Effector memory CD4-positive, alpha-beta T cell (primary cell): ENCODE measurements at regions not wholly inside any gene's neighbourhood (a gene's known extent, or its start where the extent isn't known, plus 50 kb on each side); places are given as distances from the start of the nearest gene placed in this dataset.

ENCODE experiments used
- DNase-seq, 3 donors: peaks; one replicate each; pipeline ENCODE4 v3.0.0-alpha.2; 2020
- H3K27ac ChIP-seq: 2 replicates; pipeline ENCODE4 v1.7.0; 2013; ENCODE audit warnings: mild to moderate bottlenecking, low read length, moderate library complexity; ENCODE audit not compliant: insufficient read depth, poor library complexity, severe bottlenecking
- H3K27me3 ChIP-seq: replicated peaks from 2 replicates; pipeline ENCODE4 v1.7.0; 2013; ENCODE audit warnings: mild to moderate bottlenecking, low read length; ENCODE audit not compliant: insufficient read depth, control insufficient read depth, poor library complexity, severe bottlenecking
- H3K36me3 ChIP-seq: 2 replicates; pipeline ENCODE4 v1.7.0; 2013; ENCODE audit warnings: mild to moderate bottlenecking, low read length, moderate library complexity; ENCODE audit not compliant: control insufficient read depth, insufficient read depth
- H3K4me1 ChIP-seq: 2 replicates; pipeline ENCODE4 v1.7.0; 2013; ENCODE audit warnings: low read length, mild to moderate bottlenecking; ENCODE audit not compliant: control insufficient read depth, insufficient read depth, poor library complexity, severe bottlenecking
- H3K4me3 ChIP-seq: 2 replicates; pipeline ENCODE4 v1.7.0; 2013; ENCODE audit warnings: low read length, low read depth, mild to moderate bottlenecking; ENCODE audit not compliant: insufficient read depth, poor library complexity, severe bottlenecking
- H3K9me3 ChIP-seq: 2 replicates; pipeline ENCODE4 v1.7.0; 2013; ENCODE audit warnings: mild to moderate bottlenecking, low read length, moderate library complexity; ENCODE audit not compliant: control insufficient read depth

GRCh38 chr9:99359336-99359735 is 137.3 kb downstream of the SEC61B start:
- H3K36me3 ChIP-seq: no peaks in the 10 kb centered on the region
- H3K9me3 ChIP-seq: no peaks in the 10 kb centered on the region

GRCh38 chr9:99360026-99360425 is 137.9 kb downstream of the SEC61B start:
- H3K27ac ChIP-seq: no peak overlapping the region
- H3K9me3 ChIP-seq: no peaks in the 10 kb centered on the region
- no peak for DNase-seq
- H3K36me3 ChIP-seq: no peaks in the 10 kb centered on the region
- H3K4me3 ChIP-seq: no peak overlapping the region
- no peaks in the 10 kb centered on the region for H3K4me1 ChIP-seq
- H3K27me3 ChIP-seq: no peaks in the 10 kb centered on the region

More at GRCh38 chr9:99359336-99359735, 137.3 kb downstream of the SEC61B start:
- no peaks in the 10 kb centered on the region for H3K4me1 ChIP-seq
- no peaks in the 10 kb centered on the region for H3K27me3 ChIP-seq
- no peak overlapping the region for H3K4me3 ChIP-seq
- no peak for DNase-seq
- H3K27ac ChIP-seq: no peak overlapping the region

- Histone ChIP-seq H3K4me1 (no peaks in the 10 kb centered on the region), H3K4me3 (no peak overlapping the region), H3K27me3 (no peaks in the 10 kb centered on the region), H3K9me3 (no peaks in the 10 kb centered on the region), H3K27ac (no peak overlapping the region), H3K36me3 (no peaks in the 10 kb centered on the region)
- DNase-seq: no peak
Measured at GRCh38 chr9:99361817-99362216, 139.7 kb downstream of the SEC61B start.

GRCh38 chr9:99362321-99362720 is 140.2 kb downstream of the SEC61B start:
- Histone ChIP-seq H3K9me3 (no peaks in the 10 kb centered on the region), H3K4me3 (no peak overlapping the region), H3K36me3 (no peaks in the 10 kb centered on the region), H3K27ac (no peak overlapping the region), H3K4me1 (no peaks in the 10 kb centered on the region), H3K27me3 (no peaks in the 10 kb centered on the region)
- DNase-seq: no peak

- DNase-seq: no peak
- H3K27me3 ChIP-seq: no peaks in the 10 kb centered on the region
- H3K27ac ChIP-seq: no peak overlapping the region
- H3K4me3 ChIP-seq: no peak overlapping the region
- no peaks in the 10 kb centered on the region for H3K36me3 ChIP-seq
- H3K9me3 ChIP-seq: no peaks in the 10 kb centered on the region
- no peaks in the 10 kb centered on the region for H3K4me1 ChIP-seq
Measured at GRCh38 chr9:99363509-99363908, 141.4 kb downstream of the SEC61B start.

- H3K27me3 ChIP-seq: no peaks in the 10 kb centered on the region
Measured at GRCh38 chr9:99365233-99365980, 143.3 kb downstream of the SEC61B start.

GRCh38 chr9:99366183-99366582 is 144.1 kb downstream of the SEC61B start:
- Histone ChIP-seq H3K27me3 (no peaks in the 10 kb centered on the region), H3K27ac (no peak overlapping the region), H3K36me3 (no peaks in the 10 kb centered on the region), H3K9me3 (no peaks in the 10 kb centered on the region), H3K4me1 (no peaks in the 10 kb centered on the region), H3K4me3 (no peak overlapping the region)
- DNase-seq: no peak

More at GRCh38 chr9:99365233-99365980, 143.3 kb downstream of the SEC61B start:
- H3K27ac ChIP-seq: no peak overlapping the region
- H3K9me3 ChIP-seq: no peaks in the 10 kb centered on the region
- H3K36me3 ChIP-seq: no peaks in the 10 kb centered on the region
- DNase-seq: no peak
- H3K4me1 ChIP-seq: no peaks in the 10 kb centered on the region
- no peak overlapping the region for H3K4me3 ChIP-seq

- H3K4me3 ChIP-seq: no peak overlapping the region
- no peaks in the 10 kb centered on the region for H3K9me3 ChIP-seq
- no peaks in the 10 kb centered on the region for H3K27me3 ChIP-seq
- no peaks in the 10 kb centered on the region for H3K36me3 ChIP-seq
- no peaks in the 10 kb centered on the region for H3K4me1 ChIP-seq
- no peak overlapping the region for H3K27ac ChIP-seq
- no peak for DNase-seq
Measured at GRCh38 chr9:99366621-99367020, 144.5 kb downstream of the SEC61B start.

GRCh38 chr9:99368341-99369326 is 146.6 kb downstream of the SEC61B start:
- no peaks in the 10 kb centered on the region for H3K36me3 ChIP-seq
- no peaks in the 10 kb centered on the region for H3K4me1 ChIP-seq
- no peak overlapping the region for H3K27ac ChIP-seq
- no peak overlapping the region for H3K4me3 ChIP-seq
- H3K27me3 ChIP-seq: no peaks in the 10 kb centered on the region
- no peak for DNase-seq
- H3K9me3 ChIP-seq: no peaks in the 10 kb centered on the region

- Histone ChIP-seq H3K4me3 (no peak overlapping the region), H3K27ac (no peak overlapping the region), H3K4me1 (no peaks in the 10 kb centered on the region), H3K36me3 (no peaks in the 10 kb centered on the region), H3K27me3 (no peaks in the 10 kb centered on the region), H3K9me3 (no peaks in the 10 kb centered on the region)
- DNase-seq: no peak
Measured at GRCh38 chr9:99369327-99369722, 147.2 kb downstream of the SEC61B start.
